GM18502 (cell line): ENCODE measurements at regions not wholly inside any gene's neighbourhood (a gene's known extent, or its start where the extent isn't known, plus 50 kb on each side); places are given as distances from the start of the nearest gene placed in this dataset.
"Not testable (repeated sequence)": the region's sequence is repeated elsewhere in the genome, so short reads cannot be mapped to it uniquely, and the experiment has no call there.

Experiments
- ATAC-seq: cut with Tn5 transposase; IDR thresholded peaks from one replicate; pipeline ENCODE4 v1.9.1; 2021; ENCODE audit warnings: mild to moderate bottlenecking; ENCODE audit not compliant: unreplicated experiment, poor library complexity

DNA sequence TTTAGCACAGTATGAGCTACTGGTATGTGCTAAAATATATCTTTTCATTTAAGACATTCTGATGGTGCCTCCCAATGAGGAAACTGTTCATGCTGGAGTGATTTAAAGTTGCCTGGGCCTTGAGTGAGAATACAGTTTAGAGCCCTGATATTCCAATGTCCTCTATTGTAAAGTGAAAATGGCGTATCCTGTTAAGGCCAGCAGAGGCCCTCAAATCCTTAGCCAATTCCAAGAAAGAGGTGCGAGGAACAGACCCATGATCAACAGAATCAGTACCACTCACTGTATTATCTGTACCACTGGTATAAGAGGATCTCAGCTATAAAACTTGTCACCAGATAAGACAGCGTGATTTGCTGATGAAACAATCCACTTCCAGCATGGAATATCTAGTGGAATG is 273.1 kb upstream of the SLITRK5 start:
- ATAC-seq: no peak

DNA sequence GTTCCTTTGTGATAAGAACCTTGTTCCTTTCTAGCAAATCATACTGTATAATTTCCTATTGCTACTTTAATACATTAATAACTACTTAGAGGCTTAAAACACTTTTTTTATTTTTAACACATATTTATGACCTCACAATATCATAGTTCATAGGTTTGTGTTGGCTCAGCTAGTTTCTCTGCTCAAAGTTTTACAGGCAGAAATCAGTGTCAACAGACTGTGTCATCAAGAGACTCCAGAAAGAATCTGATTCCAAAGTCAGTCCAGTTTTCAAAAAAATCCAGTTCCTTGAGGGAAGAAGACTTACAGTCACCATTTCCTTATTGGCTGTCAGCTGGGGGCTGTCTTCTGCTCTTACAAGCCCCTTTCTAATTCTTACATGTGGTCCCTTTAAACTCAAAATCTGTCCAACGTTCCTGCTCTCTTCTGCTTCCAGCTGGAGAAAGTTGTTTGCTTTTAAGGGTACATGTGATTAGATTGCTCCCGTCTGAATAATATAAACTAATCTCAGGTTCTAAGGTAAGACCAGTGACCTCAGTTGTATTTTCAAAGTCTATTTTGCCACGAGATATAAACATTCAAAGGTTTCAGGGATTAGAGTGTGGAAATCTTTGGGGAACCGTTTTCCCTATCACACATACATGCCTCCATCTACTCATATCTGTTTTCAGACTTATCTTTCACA is 267.3 kb upstream of the SLITRK5 start:
- no peak for ATAC-seq

DNA sequence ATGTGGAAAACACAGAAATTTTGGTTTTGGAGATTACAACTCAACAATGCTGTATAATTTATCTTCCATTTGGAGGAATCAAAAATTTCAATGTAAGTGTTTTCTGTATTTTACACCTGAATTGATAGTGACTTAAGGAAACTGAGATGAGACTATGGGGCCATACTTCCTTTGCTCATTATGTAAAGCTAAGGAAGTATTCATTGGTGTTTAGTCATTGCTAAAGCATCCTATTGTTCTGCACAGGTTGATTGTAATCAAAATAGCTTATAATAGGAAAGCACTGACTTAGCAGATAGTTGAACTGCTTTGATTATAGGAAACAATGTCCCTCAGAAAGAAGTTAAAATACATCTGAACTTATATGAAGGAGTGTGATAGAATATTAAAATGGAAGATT is 244.4 kb upstream of the SLITRK5 start:
- ATAC-seq: no peak

DNA sequence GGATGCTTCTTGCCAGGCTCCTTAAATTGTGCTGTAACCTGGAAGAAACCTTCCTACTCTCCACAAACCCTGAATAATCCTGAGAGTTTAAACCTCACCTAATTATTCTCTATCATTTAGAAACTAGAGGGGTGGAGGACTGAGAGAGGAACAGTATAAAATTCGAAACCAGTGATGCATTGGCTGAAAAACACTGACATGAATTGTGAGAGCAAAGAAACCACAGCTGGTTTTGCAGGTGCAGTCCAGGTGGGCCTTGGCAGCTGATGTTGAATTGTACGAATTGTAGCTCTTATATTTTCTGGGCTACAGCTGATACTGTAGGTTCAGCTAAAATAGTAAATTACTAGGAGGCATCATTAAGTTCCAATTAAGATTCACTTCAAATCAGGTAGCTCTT is 227.0 kb upstream of the SLITRK5 start:
- no peak for ATAC-seq

DNA sequence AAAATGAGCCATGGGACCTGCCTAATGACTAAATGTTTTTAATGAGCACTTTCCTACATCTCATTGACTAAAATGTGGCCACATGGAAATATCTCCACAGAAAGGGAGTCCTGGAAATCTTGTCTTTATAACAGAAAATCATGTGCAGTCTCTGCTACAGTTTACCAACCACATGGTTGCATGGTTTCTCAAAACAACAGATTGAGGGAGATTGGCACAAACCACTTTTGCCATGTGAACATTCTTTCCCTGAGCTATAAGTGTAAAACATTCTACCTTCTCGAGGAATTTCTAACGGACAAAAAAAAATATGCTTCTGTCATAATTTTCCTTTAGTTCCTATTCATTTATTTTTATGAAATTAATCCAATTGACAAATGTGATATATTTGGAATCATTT is 218.9 kb upstream of the SLITRK5 start:
- ATAC-seq: no peak

DNA sequence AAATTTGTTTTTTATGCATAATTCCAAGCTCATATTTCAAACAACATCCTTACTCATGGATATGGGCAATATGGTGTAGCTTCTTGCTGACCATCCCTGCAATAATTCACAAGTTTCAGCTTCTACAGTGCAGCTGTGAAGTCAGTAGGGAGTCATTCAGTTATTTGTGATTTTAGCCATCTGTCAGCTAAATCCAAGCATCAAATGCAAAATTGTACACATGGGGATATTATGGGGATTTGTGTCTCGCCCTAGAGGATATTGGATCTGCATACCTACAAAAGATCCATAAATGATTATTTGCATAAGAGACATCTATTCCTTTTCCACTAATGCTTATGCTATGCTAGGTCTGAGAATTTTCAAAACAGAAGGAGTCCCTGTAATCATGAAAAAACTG is 217.9 kb upstream of the SLITRK5 start:
- no peak for ATAC-seq

DNA sequence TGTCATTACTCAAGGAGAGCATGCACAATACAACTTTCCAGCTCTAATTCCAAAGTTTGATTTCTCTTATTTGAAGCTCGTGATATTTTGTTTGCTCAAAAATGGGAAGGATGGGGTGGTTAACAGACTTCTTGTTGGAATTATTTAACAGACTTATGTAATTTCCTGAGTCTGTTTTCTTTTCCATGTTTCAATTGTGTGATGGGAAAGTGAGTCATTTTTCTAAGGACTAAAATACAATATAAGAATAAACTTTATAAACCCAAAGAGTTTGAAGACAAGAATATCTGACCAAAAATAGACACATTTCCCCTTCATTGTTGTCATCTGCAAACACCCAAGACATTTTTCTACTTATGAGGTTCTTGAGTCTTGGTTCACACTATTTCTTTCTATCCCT is 211.8 kb upstream of the SLITRK5 start:
- ATAC-seq: no peak

DNA sequence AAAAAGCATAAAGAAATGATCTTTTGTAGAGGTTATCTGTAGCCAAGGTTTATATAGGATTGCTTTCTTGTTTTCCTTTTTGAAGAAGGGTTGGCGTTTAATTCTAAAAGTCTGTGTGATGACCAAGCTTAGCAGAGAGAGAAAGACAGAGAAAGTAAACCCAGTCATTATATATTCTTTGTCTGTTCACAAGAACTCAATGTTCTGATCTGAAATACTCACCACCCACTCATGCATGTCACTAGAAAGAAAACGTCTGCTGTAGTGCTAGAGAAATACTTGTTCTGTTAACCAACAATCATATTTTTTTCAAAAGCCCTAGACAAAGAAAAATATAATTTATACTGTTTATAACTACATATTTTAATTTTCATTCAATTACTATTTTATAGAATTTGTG is 173.7 kb upstream of the SLITRK5 start:
- no peak for ATAC-seq

DNA sequence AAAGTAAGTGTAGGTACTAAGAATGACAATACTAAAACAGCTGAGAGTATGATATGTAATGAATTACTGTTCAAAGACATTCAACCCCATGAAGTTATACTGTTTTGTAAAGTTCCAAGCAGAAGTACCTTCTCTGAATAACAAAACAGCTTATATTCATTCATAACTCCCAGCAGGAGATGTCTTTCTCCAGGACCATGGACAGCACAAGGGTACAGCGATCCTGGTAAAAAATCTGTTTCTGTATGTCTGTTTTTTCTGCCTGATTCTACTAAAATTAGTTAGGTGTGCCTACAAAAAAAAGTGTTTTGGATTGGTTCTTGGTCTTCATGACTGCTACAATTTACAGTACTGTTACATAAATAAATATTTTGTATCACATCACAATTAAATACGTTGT is 172.5 kb upstream of the SLITRK5 start:
- no peak for ATAC-seq

DNA sequence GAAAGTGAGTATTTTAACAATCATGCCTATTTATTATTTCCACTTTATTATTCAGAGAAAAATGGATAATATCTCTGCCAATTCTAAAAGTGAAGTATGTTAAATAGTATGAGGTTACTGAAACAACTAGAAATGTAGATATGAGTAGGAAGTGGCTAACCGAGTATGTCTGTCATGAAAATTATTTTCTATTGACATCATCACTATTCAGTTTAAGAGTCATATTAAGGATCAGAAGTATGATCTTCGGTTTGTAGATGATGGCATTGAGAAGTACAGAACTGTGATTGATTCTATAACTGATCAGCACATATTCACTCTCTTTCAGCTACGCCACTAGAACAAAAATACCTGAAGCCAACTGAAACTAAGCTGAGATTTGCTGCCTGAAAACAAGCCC is 146.4 kb upstream of the SLITRK5 start:
- no peak for ATAC-seq

DNA sequence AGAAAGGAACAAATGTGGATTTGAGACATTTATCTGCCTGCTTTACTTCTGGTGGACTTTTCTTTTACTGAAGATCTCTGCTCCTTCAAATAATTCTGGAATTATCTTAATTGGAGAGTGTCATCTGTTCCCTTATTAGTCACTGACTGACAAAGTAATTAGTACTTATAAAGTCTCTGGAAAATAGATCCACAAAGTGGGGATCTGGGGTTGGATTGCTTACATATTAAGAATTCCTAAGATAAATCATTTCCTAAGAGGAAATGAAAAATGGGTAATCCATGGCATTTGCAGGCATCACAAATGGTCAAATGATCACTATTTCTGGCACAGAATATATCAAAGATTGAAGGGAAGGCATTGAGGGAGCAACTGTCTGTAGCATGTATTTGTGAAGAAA is 137.4 kb upstream of the SLITRK5 start:
- no peak for ATAC-seq

DNA sequence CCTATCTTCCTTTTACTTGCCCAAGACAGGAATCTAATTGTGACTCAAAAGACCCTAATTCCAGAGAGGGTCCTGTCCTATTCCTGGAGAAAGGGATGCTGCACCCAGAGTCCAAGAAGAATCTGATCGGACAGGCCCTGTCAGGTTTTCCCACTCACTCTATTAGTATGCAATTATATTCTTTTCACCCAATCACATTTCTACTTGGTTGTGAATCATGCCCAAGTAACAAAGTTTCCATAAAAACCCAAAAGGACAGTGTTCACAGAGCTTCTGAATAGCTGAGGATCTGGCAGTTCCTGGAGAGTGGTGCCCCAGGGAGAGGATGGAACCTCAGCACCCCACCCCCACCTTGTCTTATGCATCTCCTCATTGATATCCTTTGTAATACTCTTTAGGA is 135.3 kb upstream of the SLITRK5 start:
- no peak for ATAC-seq

DNA sequence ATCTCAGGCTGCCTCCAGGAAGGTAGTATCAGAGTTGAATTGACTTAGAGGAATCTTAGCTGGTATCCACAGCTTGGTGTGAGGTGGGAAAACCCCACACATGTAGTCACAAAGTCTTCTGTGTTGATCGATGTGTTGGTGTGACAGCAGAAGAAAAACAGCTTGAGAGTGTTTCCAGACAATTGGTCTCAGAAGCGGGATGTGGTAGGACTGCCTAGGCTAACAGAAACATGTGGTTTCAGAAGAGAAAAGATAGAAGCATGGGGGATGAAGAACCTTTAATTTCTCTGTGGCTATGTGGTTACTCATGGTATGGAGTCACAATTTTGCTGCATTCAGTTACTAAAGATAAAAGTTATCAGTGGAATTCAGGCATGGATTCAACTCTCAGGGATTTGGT is 134.7 kb upstream of the SLITRK5 start:
- peak; percentile 32 for ATAC-seq

DNA sequence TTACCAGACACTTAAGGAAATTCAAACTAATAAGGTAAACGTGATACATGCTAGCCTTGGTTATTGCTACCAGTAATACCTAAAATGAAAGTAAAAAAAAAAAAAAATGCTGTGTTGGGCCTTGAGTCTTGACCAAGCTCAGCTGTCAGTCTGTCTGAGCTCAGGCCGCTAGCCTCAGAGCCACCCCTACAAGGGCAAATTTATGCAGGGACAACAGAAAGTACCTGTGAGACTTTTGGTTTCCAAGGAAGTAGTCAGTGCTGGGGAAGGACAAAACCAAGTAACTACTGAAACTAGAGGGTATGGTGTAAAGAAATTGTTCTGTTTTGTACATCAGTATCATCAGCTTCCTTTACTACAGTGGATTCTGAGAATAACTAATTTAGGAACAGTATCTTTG is 134.3 kb upstream of the SLITRK5 start:
- peak; percentile 69 for ATAC-seq

DNA sequence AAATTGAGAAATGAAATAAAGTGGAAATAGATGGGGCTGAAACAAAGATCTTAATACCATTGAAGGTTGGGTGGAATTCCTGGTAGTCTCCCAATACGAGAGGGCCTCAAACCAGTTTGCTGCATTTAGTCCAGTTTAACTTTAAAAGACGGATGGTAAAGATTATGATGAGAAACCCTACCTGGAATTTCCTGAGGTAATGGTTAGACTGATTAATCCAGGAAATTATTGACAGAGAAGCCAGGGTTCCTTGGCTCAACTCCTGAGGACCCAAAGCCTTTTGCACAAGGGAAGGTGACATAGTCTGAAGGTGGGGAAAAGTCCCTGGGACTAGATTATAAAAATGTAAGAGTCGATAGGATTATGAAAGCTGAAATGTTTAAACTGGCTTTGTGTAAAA is 133.2 kb upstream of the SLITRK5 start:
- no peak for ATAC-seq

DNA sequence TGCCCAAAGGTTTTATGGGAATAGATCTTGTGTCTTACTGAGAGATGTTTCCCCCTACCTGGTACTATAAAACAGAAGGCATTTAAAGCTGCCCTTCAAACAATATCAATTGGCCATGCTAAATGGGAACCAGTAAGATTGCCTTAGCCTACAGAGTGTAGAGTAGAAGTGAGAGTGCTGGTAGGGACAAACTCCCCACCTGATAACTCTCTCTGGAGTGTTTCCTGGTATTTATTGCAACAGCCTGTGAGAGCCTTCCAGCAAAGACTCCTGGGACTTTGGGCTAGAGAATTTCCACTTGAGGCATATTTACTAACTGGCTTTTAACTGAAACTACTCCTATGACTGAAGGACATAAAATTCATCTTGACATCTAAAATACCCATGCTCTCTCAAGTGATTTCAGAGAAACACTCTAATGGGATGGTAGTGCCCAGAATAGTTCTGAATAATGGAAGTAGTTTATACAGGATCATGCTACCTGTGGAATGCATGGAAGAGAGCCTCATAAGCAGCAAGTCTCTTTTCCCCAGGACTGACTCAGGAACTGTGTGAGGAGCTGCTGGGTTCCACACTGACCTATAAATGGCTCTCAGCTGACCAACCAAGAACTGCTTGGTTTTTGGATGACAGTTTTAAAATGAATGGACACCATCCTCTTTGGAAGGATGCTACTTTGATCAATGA is 132.7 kb upstream of the SLITRK5 start:
- ATAC-seq: no peak

DNA sequence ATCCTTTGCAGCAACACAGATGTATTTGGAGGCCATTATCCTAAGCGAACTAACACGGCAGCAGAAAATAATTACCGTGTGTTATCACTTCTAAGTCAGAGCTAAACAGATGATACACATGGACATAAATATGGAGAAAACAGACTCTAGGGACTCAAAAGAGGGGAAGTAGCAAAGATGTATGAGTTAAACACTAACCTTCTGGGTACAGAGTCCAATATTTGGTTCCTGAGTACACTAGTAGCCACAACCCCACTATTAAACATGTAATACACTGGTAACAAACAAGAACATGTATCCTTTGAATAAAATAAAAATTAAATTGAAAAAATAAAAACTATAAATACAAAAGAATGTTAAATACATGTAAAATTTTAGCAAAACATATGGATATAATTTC is 118.0 kb upstream of the SLITRK5 start:
- no peak for ATAC-seq

DNA sequence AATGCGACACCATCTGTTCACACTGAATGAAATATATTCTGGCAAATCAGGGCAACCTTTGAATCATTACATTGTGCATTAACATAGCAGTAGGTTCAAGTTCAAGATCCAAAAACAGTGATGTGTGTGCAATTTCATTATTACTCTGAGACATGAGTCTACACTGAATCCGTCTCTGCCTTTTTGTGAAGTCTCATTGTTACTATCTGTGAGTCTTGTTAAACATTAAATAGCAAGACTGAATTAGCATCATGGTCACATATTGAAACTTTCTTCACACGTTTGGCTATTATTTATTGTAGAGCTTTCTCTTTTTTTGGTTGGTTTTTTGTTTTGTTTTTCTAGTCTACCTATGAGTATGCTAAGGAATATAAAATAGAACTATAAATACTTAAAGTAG is 117.1 kb upstream of the SLITRK5 start:
- no peak for ATAC-seq

DNA sequence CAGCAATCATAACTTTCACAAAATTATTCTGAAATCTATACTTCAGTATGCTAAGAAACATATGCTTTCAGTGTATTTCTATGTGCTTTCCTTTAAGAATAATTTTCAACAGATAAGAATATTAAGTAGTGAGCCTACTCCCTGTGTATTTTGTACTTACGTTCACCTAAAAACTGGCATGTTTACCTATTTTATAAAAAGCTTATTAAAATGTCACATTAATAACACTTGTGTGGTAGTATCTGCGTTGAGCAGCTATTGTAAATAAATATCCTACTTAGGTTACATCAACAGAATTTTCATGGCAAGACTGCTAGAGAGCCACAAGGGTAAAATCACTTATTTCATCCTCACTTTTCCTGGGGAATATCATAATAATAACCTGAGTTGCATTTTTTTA is 113.4 kb upstream of the SLITRK5 start:
- ATAC-seq: no peak

DNA sequence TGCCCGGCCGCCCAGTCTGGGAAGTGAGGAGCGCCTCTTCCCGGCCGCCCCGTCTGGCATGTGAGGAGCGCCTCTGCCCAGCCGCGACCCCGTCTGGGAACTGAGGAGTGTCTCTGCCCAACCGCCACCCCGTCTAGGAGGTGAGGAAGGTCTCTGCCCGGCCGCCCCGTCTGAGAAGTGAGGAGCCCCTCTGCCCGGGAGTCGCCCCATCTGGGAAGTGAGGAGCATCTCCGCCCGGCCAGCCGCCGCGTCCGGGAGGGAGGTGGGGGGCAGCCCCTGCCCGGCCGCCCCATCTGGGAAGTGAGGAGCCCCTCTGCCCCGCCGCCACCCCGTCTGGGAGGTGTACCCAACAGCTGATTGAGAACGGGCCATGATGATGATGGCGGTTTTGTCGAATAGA is 109.6 kb upstream of the SLITRK5 start:
- not testable (repeated sequence) for ATAC-seq

DNA sequence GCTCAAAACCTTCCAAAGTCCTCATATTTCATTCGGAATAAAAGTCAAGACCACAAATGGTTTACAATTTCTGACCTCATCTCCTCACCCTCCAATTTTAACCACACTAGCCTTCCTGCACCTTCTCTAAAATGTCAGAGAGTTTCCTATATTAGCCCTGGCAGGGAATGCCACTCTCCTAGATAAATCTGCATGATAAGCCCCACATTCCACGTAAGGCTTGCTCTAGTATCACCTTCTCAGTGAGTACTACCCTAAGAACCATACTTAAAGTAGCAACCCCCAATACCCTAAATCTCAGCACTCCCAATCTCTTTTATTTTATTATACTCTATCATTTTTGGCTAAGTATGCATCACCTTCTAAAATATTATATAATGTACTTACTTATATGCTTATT is 100.5 kb upstream of the SLITRK5 start:
- ATAC-seq: no peak

DNA sequence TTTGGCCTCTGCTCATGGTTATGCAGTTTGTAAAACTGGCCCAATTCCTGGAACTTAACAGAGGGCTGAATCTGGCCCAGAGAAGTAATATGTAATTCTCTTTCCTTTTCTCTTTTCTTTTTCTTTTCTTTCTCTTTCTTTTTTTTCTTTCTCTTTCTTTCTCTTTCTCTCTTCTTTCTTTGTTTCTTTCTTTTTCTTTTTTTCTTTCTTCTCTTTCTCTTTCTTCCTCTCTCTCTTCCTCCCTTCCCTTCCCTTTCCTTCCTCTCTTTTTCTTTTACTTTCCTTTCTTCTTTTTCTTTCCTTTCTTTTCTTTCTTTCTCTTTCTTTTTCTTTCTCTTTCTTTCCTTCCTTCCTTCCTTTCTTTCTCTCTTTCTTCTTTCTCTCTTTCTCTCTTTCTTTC is 88.8 kb upstream of the SLITRK5 start:
- ATAC-seq: no peak
